ENCODE measurements at regions not wholly inside any gene's neighbourhood (a gene's known extent, or its start where the extent isn't known, plus 50 kb on each side); places are given as distances from the start of the nearest gene placed in this dataset.
"Not testable (repeated sequence)": the region's sequence is repeated elsewhere in the genome, so short reads cannot be mapped to it uniquely, and the experiment has no call there.

DNA sequence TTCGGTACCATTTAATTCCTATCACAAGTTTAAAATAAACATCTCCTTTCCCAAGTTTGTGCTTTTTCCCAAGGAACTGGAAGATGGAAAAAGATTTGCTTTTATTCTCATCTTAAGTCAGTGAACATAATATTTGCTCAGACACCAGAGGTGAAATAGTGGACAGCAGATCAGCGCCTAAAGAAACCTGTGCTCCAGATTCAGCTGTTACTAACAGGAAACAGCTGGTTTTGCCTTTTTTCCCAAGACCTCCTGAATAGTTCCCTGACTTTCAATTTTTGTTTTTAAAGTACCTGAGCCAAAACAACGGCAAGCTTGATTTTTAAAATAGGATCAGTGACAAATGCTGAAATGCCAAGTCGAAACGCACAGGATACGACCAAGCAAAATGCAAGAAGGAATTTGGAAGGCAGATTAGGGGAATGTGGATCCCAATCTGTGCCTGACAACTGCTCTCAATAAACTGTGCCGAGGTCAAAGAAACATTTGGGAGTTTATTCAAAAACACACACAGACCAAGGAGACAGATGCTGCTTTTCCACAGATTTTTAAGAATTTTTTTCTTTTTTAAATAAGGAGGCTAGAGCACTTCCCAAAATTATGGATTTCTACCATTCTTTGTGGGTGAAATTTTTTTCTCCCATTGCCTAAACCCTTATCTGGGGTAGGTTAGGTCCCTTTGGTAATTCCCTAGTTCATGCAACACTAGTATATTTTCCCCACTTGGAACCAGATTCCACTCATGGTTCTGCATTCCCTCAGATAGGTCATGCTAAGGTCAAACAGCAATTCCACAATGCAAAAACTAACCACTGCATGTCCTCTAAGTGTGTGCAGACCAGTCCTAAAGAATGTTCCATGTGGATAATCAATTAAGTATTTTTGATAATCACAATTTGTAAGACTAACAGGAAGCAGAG is 121.5 kb upstream of the PDE1A start:
- Mint-ChIP-seq H3K27me3 (no peaks in the 10 kb centered on the region), H3K27ac (no peak overlapping the region), H3K4me1 (no peaks in the 10 kb centered on the region), H3K4me3 (no peak overlapping the region), H3K36me3 (ENCODE audit: low read depth) (no peaks in the 10 kb centered on the region), H3K9me3 (no peaks in the 10 kb centered on the region)
- ChIA-PET POLR2A (no interaction called here), CTCF (no interaction called here)
- intact Hi-C loops (cut with micrococcal nuclease) = no loop called here
- DNase-seq (no peak), ATAC-seq (ENCODE audit: low read depth) (no peak)
- TF ChIP-seq, protein P1, sequence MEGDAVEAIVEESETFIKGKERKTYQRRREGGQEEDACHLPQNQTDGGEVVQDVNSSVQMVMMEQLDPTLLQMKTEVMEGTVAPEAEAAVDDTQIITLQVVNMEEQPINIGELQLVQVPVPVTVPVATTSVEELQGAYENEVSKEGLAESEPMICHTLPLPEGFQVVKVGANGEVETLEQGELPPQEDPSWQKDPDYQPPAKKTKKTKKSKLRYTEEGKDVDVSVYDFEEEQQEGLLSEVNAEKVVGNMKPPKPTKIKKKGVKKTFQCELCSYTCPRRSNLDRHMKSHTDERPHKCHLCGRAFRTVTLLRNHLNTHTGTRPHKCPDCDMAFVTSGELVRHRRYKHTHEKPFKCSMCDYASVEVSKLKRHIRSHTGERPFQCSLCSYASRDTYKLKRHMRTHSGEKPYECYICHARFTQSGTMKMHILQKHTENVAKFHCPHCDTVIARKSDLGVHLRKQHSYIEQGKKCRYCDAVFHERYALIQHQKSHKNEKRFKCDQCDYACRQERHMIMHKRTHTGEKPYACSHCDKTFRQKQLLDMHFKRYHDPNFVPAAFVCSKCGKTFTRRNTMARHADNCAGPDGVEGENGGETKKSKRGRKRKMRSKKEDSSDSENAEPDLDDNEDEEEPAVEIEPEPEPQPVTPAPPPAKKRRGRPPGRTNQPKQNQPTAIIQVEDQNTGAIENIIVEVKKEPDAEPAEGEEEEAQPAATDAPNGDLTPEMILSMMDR (IDR thresholded peaks at IDR 0.05) = no peak

DNA sequence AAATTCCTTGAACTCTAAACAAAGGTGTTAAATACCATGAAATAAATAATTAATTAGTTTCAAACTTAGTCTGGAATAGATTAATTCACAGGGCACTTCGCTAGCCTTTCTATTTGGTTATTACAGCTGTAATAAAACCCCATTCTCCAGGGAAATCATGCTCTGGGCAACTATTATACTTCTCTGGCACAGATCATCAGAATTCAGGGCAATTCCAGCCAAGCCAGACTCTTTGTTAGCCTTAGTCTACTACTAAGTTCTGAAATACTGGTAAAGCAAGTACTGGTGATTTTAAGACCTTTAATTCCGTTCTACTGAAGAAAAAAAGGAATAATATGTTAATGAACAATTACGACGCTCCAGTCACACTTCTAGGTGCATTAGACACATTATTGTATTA is 123.4 kb upstream of the PDE1A start:
- no peaks in the 10 kb centered on the region for H3K36me3 Mint-ChIP-seq (ENCODE audit: low read depth)
- CTCF ChIA-PET = no interaction called here
- no peak overlapping the region for H3K27ac Mint-ChIP-seq
- H3K27me3 Mint-ChIP-seq = no peaks in the 10 kb centered on the region
- DNase-seq (no peak), ATAC-seq (ENCODE audit: low read depth) (no peak)
- H3K4me3 Mint-ChIP-seq = no peak overlapping the region
- H3K9me3 Mint-ChIP-seq = no peaks in the 10 kb centered on the region
- POLR2A ChIA-PET = no interaction called here
- TF ChIP-seq, protein P1 (IDR thresholded peaks at IDR 0.05) = no peak
- intact Hi-C loops (cut with micrococcal nuclease) = no loop called here
- H3K4me1 Mint-ChIP-seq = no peaks in the 10 kb centered on the region

DNA sequence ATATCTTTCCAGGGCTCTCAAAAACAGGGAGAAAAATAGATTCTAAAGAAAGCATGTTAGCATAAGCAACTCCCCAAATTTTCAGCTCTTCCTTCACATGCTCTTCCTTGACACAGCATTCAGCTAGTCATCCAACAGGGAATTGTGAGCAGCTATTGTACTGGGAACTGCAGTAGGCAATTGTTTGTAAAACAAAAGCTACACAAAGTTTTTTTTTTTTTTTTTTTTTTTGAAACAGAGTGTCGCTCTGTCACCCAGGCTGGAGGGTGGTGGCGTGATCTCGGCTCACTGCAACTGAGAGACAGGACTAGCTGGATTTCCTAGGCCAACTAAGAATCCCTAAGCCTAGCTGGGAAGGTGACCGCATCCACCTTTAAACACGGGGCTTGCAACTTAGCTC is 125.4 kb upstream of the PDE1A start:
- POLR2A ChIA-PET; ATAC-seq (ENCODE audit: low read depth); DNase-seq; intact Hi-C loops (cut with micrococcal nuclease); H3K27ac Mint-ChIP-seq; H3K9me3 Mint-ChIP-seq; H3K4me1 Mint-ChIP-seq; CTCF ChIA-PET; H3K27me3 Mint-ChIP-seq; H3K4me3 Mint-ChIP-seq; H3K36me3 Mint-ChIP-seq (ENCODE audit: low read depth): not testable (repeated sequence)

DNA sequence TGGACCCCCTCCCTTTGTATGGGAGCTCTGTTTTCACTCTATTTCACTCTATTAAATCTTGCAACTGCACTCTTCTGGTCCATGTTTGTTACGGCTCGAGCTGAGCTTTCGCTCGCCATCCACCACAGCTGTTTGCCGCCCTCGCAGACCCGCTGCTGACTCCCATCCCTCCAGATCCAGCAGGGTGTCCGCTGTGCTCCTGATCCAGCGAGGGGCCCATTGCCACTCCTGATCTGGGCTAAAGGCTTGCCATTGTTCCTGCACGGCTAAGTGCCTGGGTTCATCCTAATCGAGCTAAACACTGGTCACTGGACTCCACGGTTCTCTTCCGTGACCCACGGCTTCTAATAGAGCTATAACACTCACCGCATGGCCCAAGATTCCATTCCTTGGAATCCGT is 125.9 kb upstream of the PDE1A start:
- H3K36me3 Mint-ChIP-seq (ENCODE audit: low read depth); H3K9me3 Mint-ChIP-seq; intact Hi-C loops (cut with micrococcal nuclease); H3K27ac Mint-ChIP-seq; DNase-seq; POLR2A ChIA-PET; H3K27me3 Mint-ChIP-seq; CTCF ChIA-PET; H3K4me3 Mint-ChIP-seq; H3K4me1 Mint-ChIP-seq; ATAC-seq (ENCODE audit: low read depth): not testable (repeated sequence)

DNA sequence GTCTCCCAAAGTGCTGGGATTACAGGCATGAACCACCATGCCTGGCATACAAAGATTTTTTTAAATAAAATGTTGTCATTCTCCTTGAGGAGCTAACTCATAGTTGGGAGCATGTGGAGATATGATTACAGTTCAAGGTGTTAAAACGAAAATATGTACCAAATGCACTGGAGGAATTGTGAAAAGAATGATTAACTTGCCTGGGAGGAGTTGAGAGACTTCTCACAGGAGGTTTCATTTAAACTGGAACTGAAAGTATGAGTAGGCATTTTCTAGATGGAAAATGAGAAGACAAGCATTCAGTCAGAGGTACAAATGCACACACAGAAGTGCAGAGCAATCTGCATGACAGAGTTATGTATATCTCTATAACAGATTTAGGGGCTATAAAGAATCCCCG is 126.6 kb upstream of the PDE1A start:
- ChIA-PET POLR2A (no interaction called here), CTCF (no interaction called here)
- H3K4me3 Mint-ChIP-seq = no peak overlapping the region
- H3K9me3 Mint-ChIP-seq = no peaks in the 10 kb centered on the region
- ATAC-seq (ENCODE audit: low read depth) (no peak), DNase-seq (no peak)
- H3K36me3 Mint-ChIP-seq (ENCODE audit: low read depth) = no peaks in the 10 kb centered on the region
- TF ChIP-seq, protein P1 (IDR thresholded peaks at IDR 0.05) = no peak
- H3K4me1 Mint-ChIP-seq = no peaks in the 10 kb centered on the region
- H3K27ac Mint-ChIP-seq = no peak overlapping the region
- no peaks in the 10 kb centered on the region for H3K27me3 Mint-ChIP-seq
- intact Hi-C loops (cut with micrococcal nuclease) = no loop called here

DNA sequence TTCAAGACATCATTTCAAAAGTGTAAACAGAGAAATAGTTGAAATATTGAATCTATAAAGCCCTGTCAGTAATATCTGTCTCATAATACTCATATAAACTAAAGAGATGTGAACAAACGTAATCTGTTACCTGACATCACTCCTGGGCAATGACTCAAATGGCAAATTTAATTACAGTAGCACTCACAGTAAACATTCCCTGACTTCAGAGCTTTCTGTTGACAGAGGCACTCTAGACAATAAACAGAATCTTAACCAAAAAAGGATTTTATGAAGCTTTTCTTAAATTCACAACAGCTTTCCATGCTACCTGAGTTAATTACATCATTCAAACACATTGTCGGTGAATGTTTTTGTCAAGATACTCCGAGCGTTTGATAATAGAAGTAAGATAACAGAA is 128.1 kb upstream of the PDE1A start:
- POLR2A ChIA-PET = no interaction called here
- CTCF ChIA-PET = no interaction called here
- DNase-seq (no peak), ATAC-seq (ENCODE audit: low read depth) (no peak)
- Mint-ChIP-seq H3K9me3 (no peaks in the 10 kb centered on the region), H3K36me3 (ENCODE audit: low read depth) (no peaks in the 10 kb centered on the region), H3K4me1 (no peaks in the 10 kb centered on the region), H3K4me3 (no peak overlapping the region), H3K27me3 (no peaks in the 10 kb centered on the region), H3K27ac (no peak overlapping the region)
- intact Hi-C loops (cut with micrococcal nuclease) = no loop called here
- TF ChIP-seq, protein P1 (IDR thresholded peaks at IDR 0.05) = no peak

Measured in activated B cell treated with CpG ODN at 0.5 μM for 24 hours (primary cell).